NCI-H1048 (cell line): ENCODE measurements at regions not wholly inside any gene's neighbourhood (a gene's known extent, or its start where the extent isn't known, plus 50 kb on each side); places are given as distances from the start of the nearest gene placed in this dataset.

Source experiments
- DNase-seq: peaks from one replicate; lab custom pipeline; 2025; lab: John Stamatoyannopoulos, UW

GRCh38 chr7:28361551-28361950 lies 50.8 kb upstream of the CREB5 start:
- DNase-seq, result no peak

- DNase-seq, result no peak
These were observed 50.1 kb upstream of the CREB5 start for GRCh38 chr7:28362182-28362581.
